H1 (cell line): ENCODE measurements at regions not wholly inside any gene's neighbourhood (a gene's known extent, or its start where the extent isn't known, plus 50 kb on each side); places are given as distances from the start of the nearest gene placed in this dataset.

Experiments
- E2F6 ChIP-seq: IDR thresholded peaks from 2 replicates; pipeline ENCODE4 v1.6.1; 2012; ENCODE audit warnings: inconsistent platforms
- SIN3A ChIP-seq, 2 experiments: IDR thresholded peaks in 1 of 2; conservative IDR thresholded peaks in 1 of 2; 2 replicates each; pipeline ENCODE4 v1.6.1; 2011 to 2012; ENCODE audit warnings: low read length in 2 of 2, improper control_type of control experiment in 1 of 2, low read depth in 1 of 2, mild to moderate bottlenecking in 1 of 2

GRCh38 chr18:54020156-54020745, 204.2 kb downstream of the MBD2 start (continued):
- no peak for TF ChIP-seq E2F6
- TF ChIP-seq SIN3A (conservative IDR thresholded peaks at IDR 0.05 in 1 of 2, IDR thresholded peaks at IDR 0.05 in 1 of 2; ENCODE audit: low read depth in 1 of 2, low read length in 2 of 2) = no peak
